ENCODE measurements at regions not wholly inside any gene's neighbourhood (a gene's known extent, or its start where the extent isn't known, plus 50 kb on each side); places are given as distances from the start of the nearest gene placed in this dataset.
"Not testable (repeated sequence)": the region's sequence is repeated elsewhere in the genome, so short reads cannot be mapped to it uniquely, and the experiment has no call there.

DNA sequence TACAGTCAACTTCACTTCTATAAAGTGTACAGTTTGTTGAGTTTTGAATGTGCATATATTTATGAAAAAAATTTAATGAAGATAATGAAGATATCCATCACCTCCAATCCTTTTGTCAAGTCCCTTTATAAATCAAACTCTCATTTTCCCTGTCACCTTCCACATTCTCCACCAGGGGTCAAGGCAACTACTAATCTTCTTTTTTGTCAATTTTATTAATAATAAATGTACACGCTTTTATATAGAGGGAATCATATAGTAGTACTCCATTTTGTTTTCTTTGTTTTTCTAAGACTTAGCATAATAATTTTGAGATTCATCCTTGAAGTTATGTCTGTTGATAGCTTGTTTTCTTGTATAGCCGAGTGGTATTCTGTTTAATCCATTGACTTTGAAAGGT, 1594.2 kb upstream of the PRMT6 start:
- DNase-seq (ENCODE audit: low spot score in 2 of 2): no peak
- WGBS, 2 donors: 89 to 93% methylated on average over 2 of the region's 2 CpGs
- TF ChIP-seq, protein P1, sequence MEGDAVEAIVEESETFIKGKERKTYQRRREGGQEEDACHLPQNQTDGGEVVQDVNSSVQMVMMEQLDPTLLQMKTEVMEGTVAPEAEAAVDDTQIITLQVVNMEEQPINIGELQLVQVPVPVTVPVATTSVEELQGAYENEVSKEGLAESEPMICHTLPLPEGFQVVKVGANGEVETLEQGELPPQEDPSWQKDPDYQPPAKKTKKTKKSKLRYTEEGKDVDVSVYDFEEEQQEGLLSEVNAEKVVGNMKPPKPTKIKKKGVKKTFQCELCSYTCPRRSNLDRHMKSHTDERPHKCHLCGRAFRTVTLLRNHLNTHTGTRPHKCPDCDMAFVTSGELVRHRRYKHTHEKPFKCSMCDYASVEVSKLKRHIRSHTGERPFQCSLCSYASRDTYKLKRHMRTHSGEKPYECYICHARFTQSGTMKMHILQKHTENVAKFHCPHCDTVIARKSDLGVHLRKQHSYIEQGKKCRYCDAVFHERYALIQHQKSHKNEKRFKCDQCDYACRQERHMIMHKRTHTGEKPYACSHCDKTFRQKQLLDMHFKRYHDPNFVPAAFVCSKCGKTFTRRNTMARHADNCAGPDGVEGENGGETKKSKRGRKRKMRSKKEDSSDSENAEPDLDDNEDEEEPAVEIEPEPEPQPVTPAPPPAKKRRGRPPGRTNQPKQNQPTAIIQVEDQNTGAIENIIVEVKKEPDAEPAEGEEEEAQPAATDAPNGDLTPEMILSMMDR (IDR thresholded peaks at IDR 0.05): no peak
- no peak for TF ChIP-seq POLR2A (IDR thresholded peaks at IDR 0.05)

DNA sequence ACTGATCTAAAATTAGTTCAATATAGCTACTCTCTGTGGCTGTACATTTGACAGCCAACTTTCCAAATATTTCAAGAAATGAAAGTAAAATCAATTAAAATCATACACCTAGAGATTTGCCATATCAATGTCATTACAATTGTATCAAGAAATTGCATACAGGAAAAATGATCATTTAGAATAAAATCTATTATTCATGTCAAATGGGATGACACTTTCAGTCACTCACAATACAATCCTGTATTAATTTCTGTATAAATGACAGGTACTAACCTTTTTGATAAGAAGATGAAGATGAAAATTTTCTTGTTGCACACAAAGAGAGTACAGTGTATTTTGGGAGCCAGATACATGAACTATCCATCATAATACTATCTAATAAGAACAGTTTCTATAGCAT, 1588.9 kb upstream of the PRMT6 start:
- H3K4me3 ChIP-seq (ENCODE audit: low read depth, poor library complexity, severe bottlenecking): no peak overlapping the region
- intact Hi-C loops (cut with DNase I; ENCODE audit: low total_unique reads): no loop called here
- TF ChIP-seq, protein P1 (IDR thresholded peaks at IDR 0.05): no peak
- TF ChIP-seq POLR2A (IDR thresholded peaks at IDR 0.05): no peak
- DNase-seq (ENCODE audit: low spot score in 2 of 2): no peak

More for the DNA sequence above, 1594.2 kb upstream of the PRMT6 start:
- intact Hi-C loops (cut with DNase I; ENCODE audit: low total_unique reads): no loop called here
- H3K4me3 ChIP-seq (ENCODE audit: low read depth, poor library complexity, severe bottlenecking): no peak overlapping the region

DNA sequence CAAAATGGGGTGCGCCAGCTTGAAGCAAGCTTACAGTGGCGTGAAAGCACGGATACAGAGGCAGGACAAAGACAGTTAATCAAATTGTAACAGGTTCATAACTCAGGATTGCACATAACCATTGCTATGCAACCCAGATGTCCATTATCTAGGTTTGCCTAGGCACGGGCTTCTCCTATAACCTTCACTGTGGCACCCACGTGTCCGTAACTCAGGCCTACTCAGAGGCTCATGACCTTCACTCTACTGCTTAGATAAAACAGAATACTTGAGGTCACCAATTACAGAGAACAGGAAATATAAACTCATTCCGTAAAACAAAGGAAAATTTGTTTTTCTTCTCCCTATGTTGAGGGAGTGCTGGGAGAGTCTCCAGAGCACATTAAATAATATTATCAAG, 1585.9 kb upstream of the PRMT6 start:
- H3K4me3 ChIP-seq (ENCODE audit: low read depth, poor library complexity, severe bottlenecking); intact Hi-C loops (cut with DNase I; ENCODE audit: low total_unique reads); DNase-seq (ENCODE audit: low spot score in 2 of 2): not testable (repeated sequence)
- 82 to 83% methylated on average over 7 of the region's 7 CpGs for WGBS, 2 donors

DNA sequence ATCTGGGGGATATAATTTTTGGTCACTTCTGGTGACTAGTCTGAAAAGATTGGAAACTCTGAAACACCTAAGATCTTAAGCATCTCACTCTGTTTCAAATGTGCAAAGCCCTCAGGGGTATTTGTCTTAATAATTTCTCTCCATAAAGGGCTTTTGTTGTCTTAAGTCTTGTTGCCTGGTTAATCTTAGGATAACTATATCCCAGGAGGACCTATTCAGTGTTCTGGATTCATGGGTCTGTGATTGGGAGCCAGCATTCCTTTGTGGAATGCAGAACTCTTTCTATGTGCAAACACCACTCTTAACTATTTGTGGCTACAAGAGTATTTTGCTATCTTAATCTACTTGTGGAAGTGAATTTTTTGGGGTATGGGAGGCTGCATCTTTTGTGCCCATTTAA, 1573.0 kb upstream of the PRMT6 start:
- TF ChIP-seq, protein P1 (IDR thresholded peaks at IDR 0.05): no peak
- no peak for TF ChIP-seq POLR2A (IDR thresholded peaks at IDR 0.05)
- H3K4me3 ChIP-seq (ENCODE audit: low read depth, poor library complexity, severe bottlenecking): no peak overlapping the region
- intact Hi-C loops (cut with DNase I; ENCODE audit: low total_unique reads): no loop called here
- DNase-seq (ENCODE audit: low spot score in 2 of 2): no peak

DNA sequence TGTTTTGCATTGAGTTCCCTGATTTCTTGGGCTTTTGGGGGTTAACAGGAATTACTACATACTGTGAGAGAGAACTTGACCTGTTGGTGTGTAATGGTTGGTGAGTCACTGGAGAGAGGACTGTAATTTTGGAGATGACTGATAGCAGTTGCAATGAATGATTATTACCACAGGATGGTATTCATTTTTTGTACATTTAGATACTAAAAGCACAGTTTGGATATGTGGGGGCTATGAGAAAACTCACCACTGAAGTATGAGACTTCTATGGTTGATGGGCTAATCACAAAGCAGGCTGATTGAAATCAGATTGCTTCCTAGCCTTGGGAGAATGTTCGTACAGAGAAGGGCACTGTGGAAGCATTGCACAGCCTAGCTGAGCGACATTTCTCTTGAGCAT, 1571.3 kb upstream of the PRMT6 start:
- DNase-seq (ENCODE audit: low spot score in 2 of 2): no peak
- intact Hi-C loops (cut with DNase I; ENCODE audit: low total_unique reads): no loop called here
- 81 to 87% methylated on average over 2 of the region's 2 CpGs for WGBS, 2 donors
- TF ChIP-seq, protein P1 (IDR thresholded peaks at IDR 0.05): no peak
- TF ChIP-seq POLR2A (IDR thresholded peaks at IDR 0.05): no peak
- H3K4me3 ChIP-seq (ENCODE audit: low read depth, poor library complexity, severe bottlenecking): no peak overlapping the region

DNA sequence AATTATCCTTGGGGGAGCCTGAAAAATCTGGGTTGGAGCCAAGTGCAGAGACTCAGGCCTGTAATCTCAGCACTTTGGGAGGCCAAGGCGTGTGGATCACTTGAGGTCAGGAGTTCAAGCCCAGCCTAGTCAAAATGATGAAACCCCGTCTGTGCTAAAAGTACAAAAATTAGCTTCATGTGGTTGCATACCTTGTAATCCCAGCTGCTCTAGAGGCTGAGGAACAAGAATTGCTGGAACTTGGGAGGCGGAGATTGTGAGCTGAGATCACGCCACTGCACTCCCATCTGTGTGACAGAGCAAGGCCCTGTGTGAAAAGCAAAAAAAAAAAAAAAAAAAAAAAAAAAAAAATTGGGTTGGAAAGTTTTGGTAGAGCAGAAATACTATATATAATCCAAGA, 1563.6 kb upstream of the PRMT6 start:
- H3K4me3 ChIP-seq (ENCODE audit: low read depth, poor library complexity, severe bottlenecking): no peak overlapping the region
- TF ChIP-seq, protein P1 (IDR thresholded peaks at IDR 0.05): no peak
- TF ChIP-seq POLR2A (IDR thresholded peaks at IDR 0.05): no peak
- intact Hi-C loops (cut with DNase I; ENCODE audit: low total_unique reads): no loop called here
- 32 to 42% methylated on average over 4 of the region's 4 CpGs for WGBS, 2 donors
- DNase-seq (ENCODE audit: low spot score in 2 of 2): no peak
